GM20000 (cell line): ENCODE measurements at regions not wholly inside any gene's neighbourhood (a gene's known extent, or its start where the extent isn't known, plus 50 kb on each side); places are given as distances from the start of the nearest gene placed in this dataset.

Experiments used
- DNase-seq: peaks from one replicate; pipeline ENCODE4 v3.0.0; 2012; ENCODE audit warnings: low spot score
- CTCF ChIP-seq: IDR thresholded peaks from 2 replicates; pipeline ENCODE4 v1.5.1; 2012; ENCODE audit warnings: mild to moderate bottlenecking, control low read depth; ENCODE audit errors: extremely low read depth, missing control alignments

GRCh38 chr9:117624106-117624505 is 80.1 kb upstream of the TLR4 start:
- TF ChIP-seq CTCF, result no peak
- DNase-seq, result no peak

- TF ChIP-seq CTCF, result no peak
Measured at GRCh38 chr9:117622347-117622746, 81.9 kb upstream of the TLR4 start.

GRCh38 chr9:117616431-117616831 is 87.8 kb upstream of the TLR4 start:
- TF ChIP-seq CTCF, result no peak
- DNase-seq, result no peak

More at GRCh38 chr9:117622347-117622746, 81.9 kb upstream of the TLR4 start:
- DNase-seq, result no peak

GRCh38 chr9:117612317-117612716 is 91.9 kb upstream of the TLR4 start:
- TF ChIP-seq CTCF, result no peak
- no peak for DNase-seq

GRCh38 chr9:117597977-117598376 is 106.2 kb upstream of the TLR4 start:
- no peak for DNase-seq
- TF ChIP-seq CTCF, result no peak

GRCh38 chr9:117596678-117597077 is 107.5 kb upstream of the TLR4 start:
- no peak for TF ChIP-seq CTCF
- no peak for DNase-seq

- TF ChIP-seq CTCF, result no peak
- DNase-seq, result no peak
Measured at GRCh38 chr9:117595650-117596049, 108.6 kb upstream of the TLR4 start.
